ENCODE measurements at regions not wholly inside any gene's neighbourhood (a gene's known extent, or its start where the extent isn't known, plus 50 kb on each side); places are given as distances from the start of the nearest gene placed in this dataset.
"Not testable (repeated sequence)": the region's sequence is repeated elsewhere in the genome, so short reads cannot be mapped to it uniquely, and the experiment has no call there.

GRCh38 chr10:22801785-22802184 lies 87.4 kb upstream of the PIP4K2A start:
- Histone ChIP-seq H3K27ac (ENCODE audit: low read depth in 2 of 2, low read length in 1 of 2) (no peak overlapping the region), H3K36me3 (replicated peaks in 1 of 2; ENCODE audit: control insufficient read depth in 1 of 2, insufficient read depth in 2 of 2, low read length in 1 of 2) (no peaks in the 10 kb centered on the region), H3K4me2 (no peak overlapping the region), H4K20me1 (ENCODE audit: insufficient read depth) (no peaks in the 10 kb centered on the region), H3K27me3 (ENCODE audit: insufficient read depth) (no peaks in the 10 kb centered on the region), H2AFZ (ENCODE audit: low read depth) (no peak overlapping the region), H3K79me2 (ENCODE audit: insufficient read depth) (no peaks in the 10 kb centered on the region), H3K9me2 (no peaks in the 10 kb centered on the region), H3F3A (replicated peaks; ENCODE audit: insufficient read depth) (peaks cover 8% of the 10 kb centered on the region), H3K4me3 (ENCODE audit: low read depth in 2 of 2, low read length in 1 of 2) (no peak overlapping the region), H3K4me1 (ENCODE audit: control insufficient read depth in 1 of 2, insufficient read depth in 2 of 2, low read depth in 1 of 2, low read length in 1 of 2) (peaks cover 6 to 8% of the 10 kb centered on the region in 2 experiments; a peak in 2 of 4 replicates), H3K9me3 (no peaks in the 10 kb centered on the region), H3K9ac (no peak overlapping the region)
- DNase-seq, result no peak
- ChIA-PET CTCF (no interaction called here), POLR2A (no interaction called here)
- WGBS (ENCODE audit: low lambda C conversion rate), result 58% methylated on average over 1 of the region's 1 CpG
- TF ChIP-seq NRF1 (IDR thresholded peaks at IDR 0.05; ENCODE audit: low read depth, low read length), result no peak
- TF ChIP-seq USF2 (IDR thresholded peaks at IDR 0.05; ENCODE audit: borderline replicate concordance, low read depth, low read length), result no peak
- TF ChIP-seq RAD21 (IDR thresholded peaks at IDR 0.05; ENCODE audit: low read length), result no peak
- TF ChIP-seq SMC3 (IDR thresholded peaks at IDR 0.05; ENCODE audit: low read depth, low read length), result no peak
- TF ChIP-seq EZH2phosphoT487 (IDR thresholded peaks at IDR 0.05; ENCODE audit: borderline replicate concordance, low read depth), result no peak
- TF ChIP-seq, protein P1, sequence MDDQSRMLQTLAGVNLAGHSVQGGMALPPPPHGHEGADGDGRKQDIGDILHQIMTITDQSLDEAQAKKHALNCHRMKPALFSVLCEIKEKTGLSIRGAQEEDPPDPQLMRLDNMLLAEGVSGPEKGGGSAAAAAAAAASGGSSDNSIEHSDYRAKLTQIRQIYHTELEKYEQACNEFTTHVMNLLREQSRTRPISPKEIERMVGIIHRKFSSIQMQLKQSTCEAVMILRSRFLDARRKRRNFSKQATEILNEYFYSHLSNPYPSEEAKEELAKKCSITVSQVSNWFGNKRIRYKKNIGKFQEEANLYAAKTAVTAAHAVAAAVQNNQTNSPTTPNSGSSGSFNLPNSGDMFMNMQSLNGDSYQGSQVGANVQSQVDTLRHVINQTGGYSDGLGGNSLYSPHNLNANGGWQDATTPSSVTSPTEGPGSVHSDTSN (IDR thresholded peaks at IDR 0.05), result no peak
- no peak for TF ChIP-seq FOSL2 (IDR thresholded peaks at IDR 0.05; ENCODE audit: borderline replicate concordance, low read depth)
- no peak for TF ChIP-seq CTCF (IDR thresholded peaks at IDR 0.05)
- TF ChIP-seq, protein P2, sequence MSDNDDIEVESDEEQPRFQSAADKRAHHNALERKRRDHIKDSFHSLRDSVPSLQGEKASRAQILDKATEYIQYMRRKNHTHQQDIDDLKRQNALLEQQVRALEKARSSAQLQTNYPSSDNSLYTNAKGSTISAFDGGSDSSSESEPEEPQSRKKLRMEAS (IDR thresholded peaks at IDR 0.05; ENCODE audit: low read depth), result no peak
- no peak for TF ChIP-seq USF1 (IDR thresholded peaks at IDR 0.05; ENCODE audit: borderline replicate concordance, low read depth)
- TF ChIP-seq NFIC (IDR thresholded peaks at IDR 0.05; ENCODE audit: borderline replicate concordance), result no peak
- TF ChIP-seq MXI1 (IDR thresholded peaks at IDR 0.05; ENCODE audit: low read depth, low read length), result no peak
- no peak for TF ChIP-seq FOXM1 (IDR thresholded peaks at IDR 0.05; ENCODE audit: low read depth)
- TF ChIP-seq SIN3A (IDR thresholded peaks at IDR 0.05; ENCODE audit: borderline replicate concordance, low read depth, low read length), result no peak
- no peak for TF ChIP-seq YY1 (IDR thresholded peaks at IDR 0.05; ENCODE audit: low read depth)

GRCh38 chr10:22797796-22798195 lies 83.4 kb upstream of the PIP4K2A start:
- POLR2A ChIA-PET; H4K20me1 ChIP-seq (ENCODE audit: insufficient read depth); H3K9me2 ChIP-seq; H3K4me3 ChIP-seq (ENCODE audit: low read depth in 2 of 2, low read length in 1 of 2); H3F3A ChIP-seq (replicated peaks; ENCODE audit: insufficient read depth); H3K27me3 ChIP-seq (ENCODE audit: insufficient read depth); H2AFZ ChIP-seq (ENCODE audit: low read depth); H3K4me2 ChIP-seq; CTCF ChIA-PET; H3K36me3 ChIP-seq (replicated peaks in 1 of 2; ENCODE audit: control insufficient read depth in 1 of 2, insufficient read depth in 2 of 2, low read length in 1 of 2); H3K9me3 ChIP-seq; H3K79me2 ChIP-seq (ENCODE audit: insufficient read depth); DNase-seq; H3K9ac ChIP-seq; H3K4me1 ChIP-seq (ENCODE audit: control insufficient read depth in 1 of 2, insufficient read depth in 2 of 2, low read depth in 1 of 2, low read length in 1 of 2); H3K27ac ChIP-seq (ENCODE audit: low read depth in 2 of 2, low read length in 1 of 2): not testable (repeated sequence)
- 0% methylated on average over 1 of the region's 1 CpG for WGBS (ENCODE audit: low lambda C conversion rate)

Data from SK-N-SH (cell line).